PC-9 (cell line): ENCODE measurements at regions not wholly inside any gene's neighbourhood (a gene's known extent, or its start where the extent isn't known, plus 50 kb on each side); places are given as distances from the start of the nearest gene placed in this dataset.

ENCODE experiments used
- BruUV-seq: library from RNA; stranded (reverse); fragments of 400-500 nt; replicated peaks from 2 replicates; lab custom pipeline; 2021; lab: Mats Ljungman, UMichigan
- CTCF ChIA-PET: fragments of 300-600 bp; sonication (Branson Sonifier 250); formaldehyde crosslinking; loops from one replicate; lab custom pipeline; 2022; ENCODE audit warnings: antibody characterized with exemption; lab: Charles Lee
- POLR2A ChIA-PET: fragments of 300-600 bp; sonication (Branson Sonifier 250); formaldehyde crosslinking; loops from one replicate; lab custom pipeline; 2022; ENCODE audit warnings: antibody characterized with exemption; ENCODE audit not compliant: unreplicated experiment; lab: Charles Lee
- DNase-seq, 2 experiments: peaks; one replicate each; pipeline versions ENCODE4 v3.0.0 to v3.0.0-alpha.2; 2015 to 2022; ENCODE audit warnings: mixed read lengths in 1 of 2
- H2AFZ ChIP-seq: fragments of 200-600 bp; sonication (generic); 2 replicates; pipeline ENCODE4 v1.8.1; 2017; ENCODE audit warnings: antibody characterized with exemption
- H3F3A ChIP-seq: fragments of 200-600 bp; sonication (generic); 2 replicates; pipeline ENCODE4 v1.8.1; 2017; ENCODE audit warnings: antibody characterized with exemption, mild to moderate bottlenecking, low read depth; ENCODE audit not compliant: insufficient read depth
- H3K27ac ChIP-seq: fragments of 200-600 bp; sonication (generic); 2 replicates; pipeline ENCODE4 v1.6.1; 2016; ENCODE audit warnings: mixed run types
- H3K27me3 ChIP-seq: fragments of 200-600 bp; sonication (generic); 2 replicates; pipeline ENCODE4 v1.6.1; 2016; ENCODE audit warnings: low read depth, mixed run types; ENCODE audit not compliant: insufficient read depth
- H3K36me3 ChIP-seq: fragments of 200-600 bp; sonication (generic); 2 replicates; pipeline ENCODE4 v1.6.1; 2016; ENCODE audit warnings: low read depth, mixed run types
- H3K4me1 ChIP-seq: fragments of 200-600 bp; sonication (generic); replicated peaks from 2 replicates; pipeline ENCODE4 v1.6.1; 2016; ENCODE audit warnings: mixed run types; ENCODE audit not compliant: insufficient read depth
- H3K4me2 ChIP-seq: fragments of 200-600 bp; sonication (generic); 2 replicates; pipeline ENCODE4 v1.6.1; 2017; ENCODE audit warnings: mixed run types
- H3K4me3 ChIP-seq: fragments of 200-600 bp; sonication (generic); 2 replicates; pipeline ENCODE4 v1.6.1; 2016; ENCODE audit warnings: mixed run types
- H3K79me2 ChIP-seq: fragments of 200-600 bp; sonication (generic); 2 replicates; pipeline ENCODE4 v1.6.1; 2017; ENCODE audit warnings: low read depth, mixed run types
- H3K9me2 ChIP-seq: fragments of 200-600 bp; sonication (generic); 2 replicates; pipeline ENCODE4 v1.8.1; 2017; ENCODE audit warnings: mild to moderate bottlenecking; ENCODE audit not compliant: insufficient read depth
- H3K9me3 ChIP-seq: fragments of 200-600 bp; sonication (generic); 2 replicates; pipeline ENCODE4 v1.8.1; 2016; ENCODE audit warnings: low read depth; ENCODE audit not compliant: insufficient read depth
- H4K20me1 ChIP-seq: fragments of 200-600 bp; sonication (generic); 2 replicates; pipeline ENCODE4 v1.8.1; 2017; ENCODE audit not compliant: insufficient read depth
- CTCF ChIP-seq: fragments of 200-600 bp; sonication (generic); conservative IDR thresholded peaks from 2 replicates; pipeline ENCODE4 v1.6.1; 2017; ENCODE audit warnings: mixed run types, antibody characterized with exemption, mild to moderate bottlenecking, moderate library complexity
- EZH2 ChIP-seq: fragments of 200-600 bp; sonication (generic); IDR thresholded peaks from 2 replicates; pipeline ENCODE4 v1.8.0; 2017; ENCODE audit warnings: antibody characterized with exemption, low read depth
- intact Hi-C: fragments of 100-400 bp; cut with micrococcal nuclease; formaldehyde crosslinking; loops from one replicate; pipeline ENCODE4 v1.10.0; 2022; ENCODE audit not compliant: unreplicated experiment

DNA sequence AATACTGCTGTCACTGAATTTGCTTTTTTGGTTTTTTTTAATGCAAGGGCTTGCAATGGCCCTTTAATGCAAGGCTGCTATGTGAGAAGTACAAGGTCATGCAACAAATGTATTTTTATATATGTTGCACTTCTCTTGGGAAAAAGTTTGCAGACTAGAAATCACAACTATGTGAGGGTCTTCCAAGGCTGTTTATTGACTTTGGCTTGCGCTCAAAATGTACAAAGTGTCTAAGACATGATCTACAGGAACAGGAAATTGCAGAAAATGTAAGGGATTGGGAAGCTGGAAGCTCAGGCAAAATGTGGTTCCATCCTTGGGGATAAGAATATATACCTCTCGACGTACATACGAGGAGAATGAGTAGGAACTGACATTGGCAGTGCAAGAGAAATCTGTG is 92.2 kb upstream of the F13A1 start:
- TF ChIP-seq EZH2 (no peak), CTCF (no peak)
- Histone ChIP-seq H4K20me1 (no peaks in the 10 kb centered on the region), H3K79me2 (no peaks in the 10 kb centered on the region), H2AFZ (no peak overlapping the region), H3K9me3 (no peaks in the 10 kb centered on the region), H3F3A (no peaks in the 10 kb centered on the region), H3K4me1 (no peaks in the 10 kb centered on the region), H3K9me2 (no peaks in the 10 kb centered on the region), H3K27ac (no peak overlapping the region), H3K4me3 (no peak overlapping the region), H3K27me3 (0 out of 2 replicates have a peak, but pooled peaks cover 2% of the 10 kb centered on the region), H3K36me3 (no peaks in the 10 kb centered on the region), H3K4me2 (no peak overlapping the region)
- BruUV-seq: no TSS peak
- ChIA-PET POLR2A (no interaction called here), CTCF (no interaction called here)
- no peak for DNase-seq
- intact Hi-C loops: no loop called here

DNA sequence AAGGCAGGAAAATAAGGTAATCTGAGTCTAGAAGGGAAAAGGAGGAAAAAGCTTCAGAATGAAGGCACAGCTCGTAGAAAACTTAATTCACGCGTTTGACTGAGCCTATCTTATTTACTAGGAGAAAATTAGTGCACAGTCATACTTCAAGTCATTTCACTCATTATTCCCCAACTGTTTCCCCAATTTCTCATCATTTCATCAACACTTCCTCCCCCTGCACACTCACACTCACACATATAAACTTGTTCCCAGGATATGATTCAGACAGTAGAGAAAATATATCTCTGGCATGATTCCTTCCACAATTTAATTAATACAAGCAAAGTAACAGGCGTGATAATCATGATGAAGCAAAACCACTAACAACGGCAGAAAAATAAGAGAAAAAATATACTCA is 94.5 kb upstream of the F13A1 start:
- Histone ChIP-seq H3K4me2 (no peak overlapping the region), H3K4me3 (no peak overlapping the region), H4K20me1 (no peaks in the 10 kb centered on the region), H3K79me2 (no peaks in the 10 kb centered on the region), H3K27ac (no peak overlapping the region), H3K9me3 (no peaks in the 10 kb centered on the region), H3K9me2 (no peaks in the 10 kb centered on the region), H3K4me1 (no peaks in the 10 kb centered on the region), H3K36me3 (no peaks in the 10 kb centered on the region), H2AFZ (no peak overlapping the region), H3K27me3 (0 out of 2 replicates have a peak, but pooled peaks cover 2% of the 10 kb centered on the region), H3F3A (no peaks in the 10 kb centered on the region)
- TF ChIP-seq EZH2 (no peak), CTCF (no peak)
- no peak for DNase-seq
- intact Hi-C loops: no loop called here
- ChIA-PET POLR2A (no interaction called here), CTCF (interaction anchor here (0.6 kb wide), 1 partner anchor 38 kb away, joined by 13 read pairs; no protein-coding TSS in a partner anchor)
- no TSS peak for BruUV-seq

DNA sequence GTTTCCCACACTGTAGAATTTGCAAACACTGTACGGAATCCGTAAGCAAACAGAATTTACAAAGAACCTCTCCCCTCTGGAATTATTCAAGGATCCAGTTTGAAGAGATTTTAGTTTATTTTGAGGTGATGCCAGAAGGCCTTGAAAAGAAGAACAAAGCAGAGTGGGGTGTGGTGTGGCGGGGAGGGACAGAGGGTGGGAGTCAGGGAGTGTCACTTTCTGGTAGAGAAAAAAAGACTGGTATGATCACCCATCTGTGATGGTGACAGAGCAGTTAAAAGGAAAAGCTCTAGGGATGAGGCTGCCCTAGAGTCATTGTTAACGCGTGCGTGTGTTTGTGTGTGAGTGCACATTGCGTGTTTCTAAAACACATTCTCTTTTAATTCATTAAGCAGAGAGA is 97.0 kb upstream of the F13A1 start:
- no peaks in the 10 kb centered on the region for H3K36me3 ChIP-seq
- H3K4me3 ChIP-seq: no peak overlapping the region
- no peak overlapping the region for H3K27ac ChIP-seq
- POLR2A ChIA-PET: no interaction called here
- no peaks in the 10 kb centered on the region for H3K4me1 ChIP-seq
- no peak overlapping the region for H2AFZ ChIP-seq
- TF ChIP-seq CTCF (no peak), EZH2 (no peak)
- H3K27me3 ChIP-seq: 0 out of 2 replicates have a peak, but pooled peaks cover 2% of the 10 kb centered on the region
- no peaks in the 10 kb centered on the region for H3K79me2 ChIP-seq
- H3K9me3 ChIP-seq: no peaks in the 10 kb centered on the region
- H3K4me2 ChIP-seq: no peak overlapping the region
- no peaks in the 10 kb centered on the region for H4K20me1 ChIP-seq
- intact Hi-C loops: no loop called here
- DNase-seq: no peak
- BruUV-seq: no TSS peak
- CTCF ChIA-PET: no interaction called here
- no peaks in the 10 kb centered on the region for H3K9me2 ChIP-seq
- no peaks in the 10 kb centered on the region for H3F3A ChIP-seq
